ENCODE measurements at regions not wholly inside any gene's neighbourhood (a gene's known extent, or its start where the extent isn't known, plus 50 kb on each side); places are given as distances from the start of the nearest gene placed in this dataset.

DNA sequence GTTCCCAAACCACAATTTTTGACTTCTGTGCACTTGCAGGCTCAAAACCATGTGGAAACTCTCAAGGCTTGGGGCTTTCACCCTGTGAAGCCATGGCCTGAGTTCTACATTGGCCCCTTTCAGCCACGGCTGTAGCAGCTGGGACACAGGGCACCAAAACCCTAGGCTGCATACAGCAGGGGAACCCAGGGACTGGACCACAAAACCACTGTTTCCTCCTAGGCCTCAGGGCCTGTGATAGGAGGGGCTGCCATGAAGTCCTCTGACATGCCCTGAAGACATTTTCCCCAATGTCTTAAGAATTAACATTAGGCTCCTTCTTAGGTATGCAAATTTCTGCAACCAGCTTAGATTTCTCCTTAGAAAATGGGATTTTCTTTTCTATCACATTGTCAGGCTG is 312.1 kb upstream of the TUSC1 start:
- Mint-ChIP-seq H3K4me1 (ENCODE audit: low read depth) (no peaks in the 10 kb centered on the region), H3K36me3 (ENCODE audit: low read depth) (no peaks in the 10 kb centered on the region), H3K9me3 (peaks cover 36% of the 10 kb centered on the region), H3K27me3 (no peaks in the 10 kb centered on the region), H3K4me3 (no peak overlapping the region), H3K27ac (no peak overlapping the region)
- ATAC-seq (no peak), DNase-seq (no peak)
- TF ChIP-seq, protein P1, sequence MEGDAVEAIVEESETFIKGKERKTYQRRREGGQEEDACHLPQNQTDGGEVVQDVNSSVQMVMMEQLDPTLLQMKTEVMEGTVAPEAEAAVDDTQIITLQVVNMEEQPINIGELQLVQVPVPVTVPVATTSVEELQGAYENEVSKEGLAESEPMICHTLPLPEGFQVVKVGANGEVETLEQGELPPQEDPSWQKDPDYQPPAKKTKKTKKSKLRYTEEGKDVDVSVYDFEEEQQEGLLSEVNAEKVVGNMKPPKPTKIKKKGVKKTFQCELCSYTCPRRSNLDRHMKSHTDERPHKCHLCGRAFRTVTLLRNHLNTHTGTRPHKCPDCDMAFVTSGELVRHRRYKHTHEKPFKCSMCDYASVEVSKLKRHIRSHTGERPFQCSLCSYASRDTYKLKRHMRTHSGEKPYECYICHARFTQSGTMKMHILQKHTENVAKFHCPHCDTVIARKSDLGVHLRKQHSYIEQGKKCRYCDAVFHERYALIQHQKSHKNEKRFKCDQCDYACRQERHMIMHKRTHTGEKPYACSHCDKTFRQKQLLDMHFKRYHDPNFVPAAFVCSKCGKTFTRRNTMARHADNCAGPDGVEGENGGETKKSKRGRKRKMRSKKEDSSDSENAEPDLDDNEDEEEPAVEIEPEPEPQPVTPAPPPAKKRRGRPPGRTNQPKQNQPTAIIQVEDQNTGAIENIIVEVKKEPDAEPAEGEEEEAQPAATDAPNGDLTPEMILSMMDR (IDR thresholded peaks at IDR 0.05): no peak
- POLR2A ChIA-PET: no interaction called here
- intact Hi-C loops (cut with micrococcal nuclease): no loop called here
- CTCF ChIA-PET: no interaction called here

GRCh38 chr9:25975667-25976066 is 297.4 kb upstream of the TUSC1 start:
- H3K4me1 Mint-ChIP-seq (ENCODE audit: low read depth): no peaks in the 10 kb centered on the region
- intact Hi-C loops (cut with micrococcal nuclease): no loop called here
- TF ChIP-seq, protein P1 (IDR thresholded peaks at IDR 0.05): no peak
- ChIA-PET POLR2A (no interaction called here), CTCF (no interaction called here)
- H3K27ac Mint-ChIP-seq: no peak overlapping the region
- DNase-seq: no peak
- no peak overlapping the region for H3K4me3 Mint-ChIP-seq
- no peaks in the 10 kb centered on the region for H3K27me3 Mint-ChIP-seq
- no peaks in the 10 kb centered on the region for H3K9me3 Mint-ChIP-seq
- H3K36me3 Mint-ChIP-seq (ENCODE audit: low read depth): no peaks in the 10 kb centered on the region
- ATAC-seq: no peak

GRCh38 chr9:25964239-25964638 is 286.0 kb upstream of the TUSC1 start:
- ChIA-PET POLR2A (no interaction called here), CTCF (interaction anchor here (0.8 to 0.9 kb wide), 2 partner anchors 12 to 362 kb away, joined by 3 read pairs; no protein-coding TSS in a partner anchor)
- Mint-ChIP-seq H3K9me3 (peaks cover 13% of the 10 kb centered on the region), H3K4me1 (ENCODE audit: low read depth) (no peaks in the 10 kb centered on the region), H3K36me3 (ENCODE audit: low read depth) (no peaks in the 10 kb centered on the region), H3K4me3 (no peak overlapping the region), H3K27ac (no peak overlapping the region), H3K27me3 (no peaks in the 10 kb centered on the region)
- no peak for ATAC-seq
- TF ChIP-seq, protein P1 (IDR thresholded peaks at IDR 0.05): peak; percentile 19
- DNase-seq: peak; percentile 23
- intact Hi-C loops (cut with micrococcal nuclease): loop anchor here (10.0 kb wide), 1 partner anchor 361 kb away; no protein-coding TSS in a partner anchor

DNA sequence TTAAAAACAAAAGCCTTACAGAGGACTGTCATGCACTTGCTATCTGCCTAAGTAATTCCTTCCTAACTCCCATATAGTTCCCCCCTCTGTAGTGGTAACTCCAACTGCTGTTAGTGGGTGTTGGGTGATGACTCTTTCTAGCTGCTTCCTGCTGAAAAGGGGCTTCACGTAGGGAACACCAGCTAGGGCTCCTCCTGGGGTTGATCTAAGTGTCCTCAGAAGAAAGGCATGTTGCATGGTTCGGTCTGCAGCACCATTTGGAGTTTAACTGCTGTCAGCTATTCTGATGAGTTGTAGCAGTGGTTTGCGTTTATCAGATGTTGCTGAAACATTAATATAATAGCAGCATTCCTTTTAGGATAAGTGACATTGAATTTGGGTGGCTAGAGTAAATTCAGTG is 281.9 kb upstream of the TUSC1 start:
- ChIA-PET POLR2A (no interaction called here), CTCF (no interaction called here)
- peaks cover 13% of the 10 kb centered on the region for H3K9me3 Mint-ChIP-seq
- no peaks in the 10 kb centered on the region for H3K36me3 Mint-ChIP-seq (ENCODE audit: low read depth)
- ATAC-seq (no peak), DNase-seq (no peak)
- no peaks in the 10 kb centered on the region for H3K27me3 Mint-ChIP-seq
- TF ChIP-seq, protein P1 (IDR thresholded peaks at IDR 0.05): no peak
- no peaks in the 10 kb centered on the region for H3K4me1 Mint-ChIP-seq (ENCODE audit: low read depth)
- H3K27ac Mint-ChIP-seq: no peak overlapping the region
- intact Hi-C loops (cut with micrococcal nuclease): loop anchor here (10.0 kb wide), 1 partner anchor 365 kb away; no protein-coding TSS in a partner anchor
- H3K4me3 Mint-ChIP-seq: no peak overlapping the region

- intact Hi-C loops (cut with micrococcal nuclease): no loop called here
- H3K36me3 Mint-ChIP-seq (ENCODE audit: low read depth): no peaks in the 10 kb centered on the region
- no peaks in the 10 kb centered on the region for H3K4me1 Mint-ChIP-seq (ENCODE audit: low read depth)
- ChIA-PET CTCF (no interaction called here), POLR2A (no interaction called here)
- DNase-seq (no peak), ATAC-seq (no peak)
- H3K27ac Mint-ChIP-seq: no peak overlapping the region
- H3K9me3 Mint-ChIP-seq: peaks cover 8% of the 10 kb centered on the region
- no peaks in the 10 kb centered on the region for H3K27me3 Mint-ChIP-seq
- H3K4me3 Mint-ChIP-seq: no peak overlapping the region
- TF ChIP-seq, protein P1 (IDR thresholded peaks at IDR 0.05): no peak
Measured at GRCh38 chr9:25954209-25954608, 276.0 kb upstream of the TUSC1 start.
